SW480 (cell line): ENCODE measurements at regions not wholly inside any gene's neighbourhood (a gene's known extent, or its start where the extent isn't known, plus 50 kb on each side); places are given as distances from the start of the nearest gene placed in this dataset.
A peak's percentile ranks its signal among the peaks of the same experiment; 100 is the strongest.
"Not testable (repeated sequence)": the region's sequence is repeated elsewhere in the genome, so short reads cannot be mapped to it uniquely, and the experiment has no call there.

Source experiments
- DNase-seq: peaks from one replicate; pipeline ENCODE4 v3.0.0-alpha.2; 2016; ENCODE audit warnings: low spot score

DNA sequence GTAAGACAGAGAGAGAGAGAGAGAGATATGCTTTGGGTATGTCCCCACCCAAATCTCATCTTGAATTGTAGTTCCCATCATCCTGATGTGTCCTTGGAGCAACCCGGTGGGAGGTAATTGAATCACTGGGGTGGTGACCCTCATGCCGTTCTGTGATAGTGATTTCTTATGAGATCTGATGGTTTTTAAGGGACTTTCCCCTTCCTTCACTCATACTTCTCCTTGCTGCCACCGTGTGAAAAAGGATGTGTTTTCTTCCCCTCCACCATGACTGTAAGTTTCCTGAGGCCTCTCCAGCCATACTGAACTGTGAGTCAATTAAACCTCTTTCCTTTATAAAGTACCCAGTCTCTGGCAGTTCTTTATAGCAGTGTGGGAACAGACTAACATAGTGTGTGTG lies 60.3 kb downstream of the EOMES start:
- DNase-seq: no peak

GRCh38 chr3:27659279-27660021 lies 62.7 kb downstream of the EOMES start:
- peak; percentile 50 for DNase-seq

DNA sequence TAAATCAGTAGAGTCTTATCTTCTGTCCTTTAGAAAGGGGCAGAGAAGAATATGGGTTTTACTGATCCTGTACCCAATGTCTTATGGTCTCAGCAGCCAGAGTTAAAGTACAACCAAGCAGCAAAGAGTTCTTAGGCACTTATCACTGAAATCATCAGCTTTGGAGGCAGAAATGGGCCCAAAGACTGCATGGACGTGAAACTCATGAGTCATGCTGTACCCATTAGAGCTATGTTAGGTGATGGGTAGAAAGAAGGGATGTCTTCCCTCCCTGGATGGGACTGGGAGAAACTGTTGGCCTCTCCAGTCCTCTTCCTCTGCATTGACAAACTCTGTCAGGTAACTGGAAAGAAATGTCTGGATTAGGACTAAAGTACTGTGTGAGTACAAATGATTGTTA lies 63.4 kb downstream of the EOMES start:
- no peak for DNase-seq

DNA sequence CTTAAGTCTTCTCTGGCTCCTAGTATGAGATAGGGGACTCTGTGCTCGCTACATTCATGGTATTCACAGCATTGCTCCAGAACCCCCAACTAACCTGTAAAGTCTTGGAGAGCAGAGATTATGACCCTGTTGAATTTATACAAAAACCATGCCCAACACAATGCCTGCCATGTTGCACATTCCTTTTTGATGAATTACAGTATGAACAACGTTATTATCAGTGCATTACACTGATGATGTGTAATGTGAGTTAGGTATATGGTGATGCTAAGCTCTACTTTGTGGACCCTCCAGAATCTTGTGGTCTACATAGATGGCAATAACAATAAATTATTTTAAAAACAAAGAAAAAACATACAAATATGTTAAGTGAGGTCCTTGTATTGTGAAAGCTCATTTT lies 64.3 kb downstream of the EOMES start:
- DNase-seq: no peak

DNA sequence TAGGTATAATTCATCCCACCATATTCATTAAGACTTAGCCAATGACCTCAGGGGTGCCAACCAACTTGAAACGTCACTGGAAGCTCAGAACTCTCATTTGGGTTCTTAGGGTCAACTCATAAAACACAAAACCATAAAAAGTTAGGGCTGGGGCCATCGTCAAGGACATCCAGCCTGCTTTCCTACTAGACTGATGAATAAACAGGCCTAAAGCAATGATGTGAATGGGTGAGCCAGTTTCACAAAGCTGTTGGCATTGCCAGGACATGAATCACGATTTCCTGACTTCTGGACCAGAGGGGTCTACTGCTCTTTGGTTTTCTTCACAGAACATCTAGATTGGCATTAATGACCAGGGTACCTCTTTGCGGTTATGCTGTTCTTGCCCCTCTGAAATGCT lies 64.7 kb downstream of the EOMES start:
- DNase-seq: no peak

GRCh38 chr3:27656790-27657189 lies 65.3 kb downstream of the EOMES start:
- DNase-seq: no peak

- no peak for DNase-seq
These were observed 66.6 kb downstream of the EOMES start for GRCh38 chr3:27655547-27655946.

DNA sequence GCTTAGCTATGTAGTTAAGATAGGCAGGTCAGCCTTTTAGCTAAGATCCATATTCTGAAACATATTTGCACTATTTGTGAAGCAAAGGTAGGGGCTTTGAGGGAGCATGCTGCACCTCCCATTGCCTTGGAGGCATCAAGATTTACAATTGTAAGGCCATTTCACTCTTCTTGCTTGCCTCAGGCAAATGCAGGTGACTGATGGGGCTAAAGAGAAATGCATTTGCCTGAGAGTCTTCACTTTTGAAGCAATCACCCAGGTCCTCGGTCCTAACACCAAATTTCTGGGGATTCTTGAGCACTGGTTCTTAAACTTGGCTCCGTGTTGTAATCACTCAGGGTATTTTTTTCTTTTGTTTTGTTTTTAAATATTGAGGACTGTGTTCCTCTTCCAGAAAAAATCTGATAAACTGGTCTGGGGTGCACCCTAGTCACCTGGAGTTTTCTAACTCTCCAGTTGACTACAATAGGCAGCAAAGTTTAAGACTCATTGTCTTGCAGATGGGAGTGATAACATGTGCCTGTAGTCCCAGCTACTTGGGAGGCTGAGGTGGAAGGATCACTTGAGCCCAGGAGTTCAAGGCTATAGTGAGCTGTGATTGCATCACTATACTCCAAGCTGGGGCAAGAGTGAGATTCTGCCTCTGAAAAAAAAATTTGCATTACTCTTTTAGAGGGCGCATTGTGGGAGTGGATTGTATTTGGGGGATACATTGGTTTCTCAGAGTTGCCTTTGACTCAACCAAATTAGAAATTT lies 68.1 kb downstream of the EOMES start:
- no peak for DNase-seq

- no peak for DNase-seq
These were observed 72.8 kb downstream of the EOMES start for GRCh38 chr3:27649277-27649676.

DNA sequence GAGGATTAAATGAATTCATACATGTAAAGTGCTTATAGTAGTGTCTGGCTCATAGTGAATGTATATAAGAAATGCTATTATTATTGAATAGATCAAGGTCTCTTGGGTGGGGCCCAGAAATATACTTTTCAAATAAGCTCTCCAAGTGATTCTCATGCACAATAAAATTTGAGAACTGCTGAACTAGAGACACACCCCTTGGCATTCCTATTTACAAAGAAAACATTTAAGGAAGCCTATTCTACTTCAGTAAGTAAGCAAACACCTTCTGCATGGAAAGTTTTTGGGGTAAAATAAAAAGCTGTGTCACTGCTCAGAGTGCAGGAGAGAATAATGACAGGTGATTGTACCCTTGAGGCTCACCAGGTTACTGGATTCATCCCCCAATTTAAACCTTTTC lies 75.2 kb downstream of the EOMES start:
- no peak for DNase-seq

DNA sequence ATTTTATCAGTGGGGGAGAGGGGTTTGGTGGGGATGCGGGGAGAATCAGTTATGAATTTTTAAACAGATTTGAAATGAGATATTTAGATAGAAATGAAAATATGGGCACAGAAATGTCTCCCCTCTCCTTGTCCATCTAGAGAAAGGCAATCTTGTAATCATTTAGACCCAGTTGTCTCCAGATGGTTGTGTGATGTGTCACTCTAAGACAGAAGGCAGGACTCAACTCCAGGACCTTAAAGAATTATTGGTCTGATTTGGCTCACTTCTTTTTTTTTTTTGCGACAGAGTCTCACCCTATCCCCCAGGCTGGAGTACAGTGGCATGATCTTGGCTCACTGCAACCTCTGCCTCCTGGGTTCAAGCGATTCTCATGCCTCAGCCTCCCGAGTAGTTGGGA lies 77.2 kb downstream of the EOMES start:
- no peak for DNase-seq

- DNase-seq: no peak
These were observed 78.8 kb downstream of the EOMES start for GRCh38 chr3:27643355-27643754.

GRCh38 chr3:27642796-27643195 lies 79.3 kb downstream of the EOMES start:
- DNase-seq: no peak

DNA sequence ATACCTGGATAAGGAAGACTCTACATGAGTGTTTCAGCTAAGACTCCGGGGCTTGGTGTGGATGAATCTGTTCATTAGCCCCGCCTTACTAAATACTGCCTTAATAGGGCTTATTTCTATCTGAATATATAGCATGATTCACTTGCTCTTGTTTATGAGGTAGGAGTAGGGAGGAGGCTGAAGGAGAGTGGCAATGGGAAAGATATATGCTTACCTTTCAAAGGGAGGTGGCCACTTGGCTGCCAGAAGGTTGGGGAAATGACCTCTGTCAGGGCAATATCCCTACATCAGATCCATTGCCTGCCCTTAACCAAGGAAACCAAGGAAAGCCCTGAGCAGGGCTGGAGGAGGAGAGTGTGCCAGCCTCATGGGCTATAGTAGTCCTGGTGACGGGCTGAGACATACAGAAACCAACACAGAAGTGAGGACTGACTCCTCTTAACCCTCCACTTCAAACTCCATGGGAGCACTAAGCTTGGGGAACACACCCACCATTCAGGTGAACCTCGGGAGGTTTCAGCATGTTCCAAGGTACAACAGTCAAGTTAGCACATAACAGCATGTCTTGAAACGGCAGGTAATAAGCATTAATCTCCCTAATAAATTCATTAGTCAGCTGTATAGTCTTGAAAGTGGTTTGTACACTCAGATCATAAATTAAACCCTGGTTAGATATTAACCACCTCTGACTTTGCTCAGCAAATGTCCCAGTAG lies 80.1 kb downstream of the EOMES start:
- DNase-seq: no peak

GRCh38 chr3:27641271-27641800 lies 80.8 kb downstream of the EOMES start:
- no peak for DNase-seq

- DNase-seq: no peak
These were observed 82.9 kb downstream of the EOMES start for GRCh38 chr3:27639271-27639670.

DNA sequence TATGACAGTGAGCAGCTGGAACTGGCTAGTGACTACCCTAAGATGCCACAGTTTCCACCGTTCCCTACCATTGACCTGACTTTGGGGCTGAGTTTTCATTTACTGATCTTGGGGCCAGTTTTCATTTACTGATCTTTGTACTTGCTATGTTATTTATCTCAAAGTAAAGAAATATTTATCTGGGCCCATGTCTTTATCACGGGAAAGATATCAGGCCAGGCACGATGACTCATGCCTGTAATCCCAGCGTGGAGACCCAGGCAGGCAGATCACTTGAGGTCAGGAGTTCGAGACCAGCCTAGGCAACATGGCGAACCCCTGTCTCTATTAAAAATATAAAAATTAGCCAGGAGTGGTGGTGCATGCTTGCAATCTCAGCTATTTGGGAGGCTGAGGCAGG lies 83.5 kb downstream of the EOMES start:
- no peak for DNase-seq

DNA sequence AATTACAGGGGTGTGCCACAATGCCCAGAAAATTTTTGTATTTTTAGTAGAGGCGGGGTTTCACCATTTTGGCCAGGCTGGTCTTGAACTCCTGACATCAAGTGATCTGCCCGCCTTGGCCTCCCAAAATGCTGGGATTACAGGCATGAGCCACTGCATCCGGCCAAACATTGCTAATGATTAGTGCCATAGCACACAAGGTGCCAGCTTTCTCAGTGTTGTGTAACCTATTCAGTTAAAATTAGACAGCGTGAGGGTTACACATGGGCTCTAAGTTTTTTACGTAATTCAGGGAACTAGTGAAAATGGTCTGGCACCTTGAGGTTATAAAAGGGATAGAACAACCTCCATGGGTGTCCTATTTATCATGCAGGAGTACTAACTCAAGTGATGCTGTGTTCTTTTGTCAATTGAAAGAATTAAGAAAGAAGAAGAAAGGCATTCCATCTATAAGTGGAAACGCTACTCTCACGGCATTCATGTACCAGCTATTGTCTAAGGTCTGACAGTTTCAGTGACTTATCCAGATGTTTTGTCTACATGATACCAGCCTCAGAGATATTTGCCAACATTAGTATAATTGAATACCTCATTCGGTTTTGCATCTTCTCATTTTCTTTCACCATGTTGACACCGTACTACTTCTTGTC lies 84.7 kb downstream of the EOMES start:
- no peak for DNase-seq

DNA sequence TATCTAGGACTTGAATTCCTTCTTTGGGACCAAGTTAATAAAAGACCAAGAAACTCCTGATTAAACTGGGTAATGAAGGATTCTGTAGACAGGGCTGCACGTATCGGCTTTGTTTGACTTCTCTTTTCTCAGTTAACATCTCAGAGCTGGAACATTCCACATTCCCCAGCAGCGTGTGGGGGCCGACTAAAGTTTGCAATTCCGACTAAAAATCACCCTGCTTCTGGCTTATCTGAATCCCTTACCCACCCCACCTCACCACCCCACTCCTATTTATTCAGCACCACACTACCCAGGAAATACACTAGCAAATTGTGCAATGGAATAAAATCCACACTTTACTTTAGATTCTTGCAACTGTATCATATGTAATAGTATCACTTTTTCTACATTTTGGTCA lies 87.1 kb downstream of the EOMES start:
- not testable (repeated sequence) for DNase-seq

- peak; percentile 43 for DNase-seq
These were observed 88.9 kb downstream of the EOMES start for GRCh38 chr3:27633224-27633545.

DNA sequence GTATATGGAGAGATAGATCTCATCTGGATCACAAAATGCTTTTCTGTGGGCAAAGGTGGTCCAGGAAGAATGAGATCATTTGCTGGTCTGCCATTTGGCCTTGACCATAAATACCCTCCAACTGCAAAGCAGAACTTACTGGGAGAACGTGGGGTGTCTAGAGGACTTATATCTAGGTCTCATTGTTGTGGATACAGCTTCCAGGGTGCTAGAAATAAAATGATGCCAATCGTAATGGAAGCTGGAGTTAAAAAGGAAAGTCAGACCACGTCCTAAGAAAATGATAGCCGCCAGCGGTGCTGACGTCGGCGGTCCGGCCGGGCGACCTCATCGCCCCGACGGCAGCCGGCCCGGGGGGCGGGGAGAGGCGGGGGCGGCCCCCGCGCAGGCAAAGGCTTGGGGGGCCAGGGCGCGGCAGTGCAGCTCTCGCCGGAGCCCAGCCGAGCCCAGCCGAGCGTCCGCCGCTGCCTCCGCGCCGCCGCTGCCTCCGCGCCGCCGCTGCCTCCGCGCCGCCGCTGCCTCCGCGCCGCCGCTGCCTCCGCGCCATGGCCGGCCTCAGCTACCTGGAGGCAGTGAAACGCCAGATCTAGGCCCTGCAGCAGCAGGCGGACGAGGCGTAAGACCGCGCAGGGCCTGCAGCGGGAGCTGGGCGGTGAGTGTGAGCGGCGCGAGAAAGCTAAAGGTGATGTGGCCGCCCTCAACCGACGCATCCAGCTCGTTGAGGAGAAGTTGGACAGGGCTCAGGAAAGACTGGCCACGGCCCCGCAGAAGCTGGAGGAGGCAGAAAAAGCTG lies 89.5 kb downstream of the EOMES start:
- peak; percentile 71 for DNase-seq

- DNase-seq: no peak
These were observed 91.2 kb downstream of the EOMES start for GRCh38 chr3:27630885-27631284.
